22Rv1 (cell line): ENCODE measurements at regions not wholly inside any gene's neighbourhood (a gene's known extent, or its start where the extent isn't known, plus 50 kb on each side); places are given as distances from the start of the nearest gene placed in this dataset.

ENCODE experiments used
- ZFX ChIP-seq: fragments of 450-650 bp; IDR thresholded peaks from 2 replicates; pipeline ENCODE4 v1.6.1; 2017; ENCODE audit warnings: antibody characterized with exemption, borderline replicate concordance
- TF ChIP-seq, protein P1 (sequence below): fragments of 450-650 bp; IDR thresholded peaks from 2 replicates; pipeline ENCODE4 v1.5.1; 2017; ENCODE audit warnings: mild to moderate bottlenecking

- TF ChIP-seq, protein P1, sequence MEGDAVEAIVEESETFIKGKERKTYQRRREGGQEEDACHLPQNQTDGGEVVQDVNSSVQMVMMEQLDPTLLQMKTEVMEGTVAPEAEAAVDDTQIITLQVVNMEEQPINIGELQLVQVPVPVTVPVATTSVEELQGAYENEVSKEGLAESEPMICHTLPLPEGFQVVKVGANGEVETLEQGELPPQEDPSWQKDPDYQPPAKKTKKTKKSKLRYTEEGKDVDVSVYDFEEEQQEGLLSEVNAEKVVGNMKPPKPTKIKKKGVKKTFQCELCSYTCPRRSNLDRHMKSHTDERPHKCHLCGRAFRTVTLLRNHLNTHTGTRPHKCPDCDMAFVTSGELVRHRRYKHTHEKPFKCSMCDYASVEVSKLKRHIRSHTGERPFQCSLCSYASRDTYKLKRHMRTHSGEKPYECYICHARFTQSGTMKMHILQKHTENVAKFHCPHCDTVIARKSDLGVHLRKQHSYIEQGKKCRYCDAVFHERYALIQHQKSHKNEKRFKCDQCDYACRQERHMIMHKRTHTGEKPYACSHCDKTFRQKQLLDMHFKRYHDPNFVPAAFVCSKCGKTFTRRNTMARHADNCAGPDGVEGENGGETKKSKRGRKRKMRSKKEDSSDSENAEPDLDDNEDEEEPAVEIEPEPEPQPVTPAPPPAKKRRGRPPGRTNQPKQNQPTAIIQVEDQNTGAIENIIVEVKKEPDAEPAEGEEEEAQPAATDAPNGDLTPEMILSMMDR: no peak
- TF ChIP-seq ZFX: no peak
Observed at GRCh38 chr12:77630790-77631445, 199.8 kb upstream of the NAV3 start.
